GM23338 (cell line): ENCODE measurements at regions not wholly inside any gene's neighbourhood (a gene's known extent, or its start where the extent isn't known, plus 50 kb on each side); places are given as distances from the start of the nearest gene placed in this dataset.

Experiments used
- ATAC-seq: fragments of 200-7000 bp; cut with Tn5 transposase; 3 replicates; pipeline ENCODE4 v1.9.1; 2020
- DNase-seq: peaks from one replicate; pipeline ENCODE4 v3.0.0-alpha.2; 2015; ENCODE audit warnings: low spot score
- H2AFZ ChIP-seq: fragments of 200-600 bp; sonication (generic); 2 replicates; pipeline ENCODE4 v1.8.0; 2016; ENCODE audit warnings: antibody characterized with exemption, mild to moderate bottlenecking, moderate library complexity
- H3F3A ChIP-seq: fragments of 200-600 bp; sonication (generic); replicated peaks from 2 replicates; pipeline ENCODE4 v1.8.0; 2017; ENCODE audit warnings: antibody characterized with exemption, mixed run types, low read depth
- H3K27ac ChIP-seq: fragments of 200-600 bp; sonication (generic); 2 replicates; pipeline ENCODE4 v1.6.1; 2016; ENCODE audit warnings: low read depth
- H3K27me3 ChIP-seq: fragments of 200-600 bp; sonication (generic); 2 replicates; pipeline ENCODE4 v1.8.0; 2016; ENCODE audit warnings: mild to moderate bottlenecking, mixed run types, moderate library complexity; ENCODE audit not compliant: insufficient read depth
- H3K36me3 ChIP-seq: fragments of 200-600 bp; sonication (generic); 2 replicates; pipeline ENCODE4 v1.8.0; 2016; ENCODE audit warnings: mild to moderate bottlenecking; ENCODE audit not compliant: insufficient read depth
- H3K4me1 ChIP-seq: fragments of 200-600 bp; sonication (generic); 2 replicates; pipeline ENCODE4 v1.8.0; 2016; ENCODE audit warnings: mild to moderate bottlenecking, moderate library complexity; ENCODE audit not compliant: insufficient read depth
- H3K4me2 ChIP-seq: fragments of 200-600 bp; sonication (generic); 2 replicates; pipeline ENCODE4 v1.7.1; 2017; ENCODE audit warnings: mixed run types
- H3K4me3 ChIP-seq: fragments of 200-600 bp; sonication (generic); 2 replicates; pipeline ENCODE4 v1.6.1; 2016; ENCODE audit warnings: mixed run types
- H3K79me2 ChIP-seq: fragments of 200-600 bp; sonication (generic); replicated peaks from 2 replicates; pipeline ENCODE4 v1.8.0; 2017; ENCODE audit warnings: mild to moderate bottlenecking; ENCODE audit not compliant: insufficient read depth
- H3K9me2 ChIP-seq: fragments of 200-600 bp; sonication (generic); 2 replicates; pipeline ENCODE4 v1.8.0; 2017; ENCODE audit not compliant: insufficient read depth
- H4K20me1 ChIP-seq: fragments of 200-600 bp; sonication (generic); replicated peaks from 2 replicates; pipeline ENCODE4 v1.8.0; 2017; ENCODE audit warnings: mild to moderate bottlenecking; ENCODE audit not compliant: insufficient read depth
- H3K27ac Mint-ChIP-seq: 2 replicates; pipeline ENCODE4 v1.8.0; 2020; ENCODE audit warnings: inconsistent platforms, mild to moderate bottlenecking, moderate library complexity, mixed read lengths
- H3K27me3 Mint-ChIP-seq: 3 replicates; pipeline ENCODE4 v1.8.0; 2022; ENCODE audit warnings: low read depth, mild to moderate bottlenecking, moderate library complexity, mixed read lengths, inconsistent platforms; ENCODE audit not compliant: insufficient read depth, poor library complexity
- H3K36me3 Mint-ChIP-seq: 3 replicates; pipeline ENCODE4 v1.8.0; 2021; ENCODE audit warnings: low read depth, mild to moderate bottlenecking, inconsistent platforms, moderate library complexity, mixed read lengths
- H3K4me1 Mint-ChIP-seq: 3 replicates; pipeline ENCODE4 v1.8.0; 2020; ENCODE audit warnings: mild to moderate bottlenecking, inconsistent platforms, mixed read lengths
- H3K4me3 Mint-ChIP-seq: 3 replicates; pipeline ENCODE4 v1.8.0; 2021; ENCODE audit warnings: moderate library complexity, mild to moderate bottlenecking, inconsistent platforms, mixed read lengths
- H3K9me3 Mint-ChIP-seq: 3 replicates; pipeline ENCODE4 v1.8.0; 2020; ENCODE audit warnings: moderate library complexity, mild to moderate bottlenecking, inconsistent platforms, mixed read lengths
- CREB1 ChIP-seq: fragments of 250-450 bp; sonication (Bioruptor Pico); IDR thresholded peaks from 2 replicates; pipeline ENCODE4 v1.5.0; 2020; ENCODE audit warnings: low read depth, mild to moderate bottlenecking, moderate library complexity
- POLR2AphosphoS5 ChIP-seq: IDR thresholded peaks from 2 replicates; pipeline ENCODE4 v1.6.1; 2016; ENCODE audit warnings: antibody characterized with exemption, low read depth
- STAT1 ChIP-seq: IDR thresholded peaks from one replicate; pipeline ENCODE4 v1.6.1; 2016; ENCODE audit warnings: antibody characterized with exemption; ENCODE audit not compliant: unreplicated experiment
- ZNF114 ChIP-seq: fragments of 250-450 bp; sonication (Bioruptor Pico); IDR thresholded peaks from 2 replicates; pipeline ENCODE4 v1.5.0; 2020; ENCODE audit warnings: mild to moderate bottlenecking, moderate library complexity
- TF ChIP-seq, protein P1 (sequence below), 2 experiments: fragments of 200-600 bp in 1 of 2; sonication (generic) in 1 of 2; conservative IDR thresholded peaks; 2 replicates each; pipeline versions ENCODE4 v1.5.1 to v1.6.1; 2016 to 2017; ENCODE audit warnings: antibody characterized with exemption in 2 of 2, low read depth in 2 of 2, mild to moderate bottlenecking in 2 of 2, moderate library complexity in 1 of 2
- TF ChIP-seq, protein P2 (sequence below): fragments of 250-450 bp; sonication (Bioruptor Pico); IDR thresholded peaks from 2 replicates; pipeline ENCODE4 v1.5.0; 2020; ENCODE audit warnings: mild to moderate bottlenecking, moderate library complexity
- TF ChIP-seq, protein P3 (sequence below): IDR thresholded peaks from one replicate; pipeline ENCODE4 v1.6.1; 2018; ENCODE audit warnings: antibody characterized with exemption; ENCODE audit not compliant: unreplicated experiment

DNA sequence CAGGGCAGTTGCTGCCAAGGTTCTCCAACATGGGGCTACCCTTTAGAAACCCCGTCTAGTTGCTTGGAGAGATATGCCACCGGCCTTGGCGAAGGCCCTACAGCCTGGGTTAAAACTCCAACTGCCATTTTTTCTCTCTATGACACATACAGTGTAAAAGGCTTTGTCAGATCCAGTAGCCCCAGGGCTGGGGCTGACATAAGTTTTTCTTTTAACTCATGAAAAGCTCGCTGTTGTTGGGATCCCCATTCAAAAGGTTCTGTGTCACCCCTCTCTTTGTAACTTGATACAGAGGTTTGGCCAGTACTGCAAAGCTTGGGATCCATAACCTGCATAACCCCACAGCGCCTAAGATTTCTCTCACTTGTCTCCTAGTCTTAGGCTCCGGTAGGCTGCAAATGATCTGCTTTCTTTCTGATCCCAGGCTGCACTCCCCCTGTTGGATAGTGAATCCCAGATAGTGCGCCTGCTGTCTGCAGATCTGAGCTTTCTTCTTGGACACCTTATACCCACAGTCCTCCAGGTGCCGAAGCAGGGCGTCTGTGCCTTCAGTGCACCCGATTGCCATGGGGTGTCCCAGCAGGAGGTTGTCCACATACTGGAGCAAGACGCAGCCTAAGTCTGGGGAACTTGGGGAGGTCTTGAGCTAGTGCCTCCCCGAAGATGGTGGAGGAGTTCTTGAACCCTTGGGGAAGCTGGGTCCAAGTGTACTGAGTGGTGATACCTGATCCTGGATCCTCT is 406.2 kb downstream of the TGFB2 start:
- H2AFZ ChIP-seq: 0 out of 2 replicates have a peak overlapping the region, but pooled peaks have one; percentile 10
- Mint-ChIP-seq H3K9me3 (peaks cover 20% of the 10 kb centered on the region; the same call in 2 of the 3 replicates), H3K4me3 (no peak overlapping the region), H3K36me3 (peaks cover 6% of the 10 kb centered on the region; the same call in 1 of the 3 replicates), H3K4me1 (no peaks in the 10 kb centered on the region), H3K27me3 (peaks cover 4% of the 10 kb centered on the region), H3K27ac (no peak overlapping the region)
- H3K36me3 ChIP-seq: no peaks in the 10 kb centered on the region
- ATAC-seq: no peak
- no peak overlapping the region for H3K4me3 ChIP-seq
- no peaks in the 10 kb centered on the region for H3K79me2 ChIP-seq
- no peak overlapping the region for H3K4me2 ChIP-seq
- H4K20me1 ChIP-seq: no peaks in the 10 kb centered on the region
- no peaks in the 10 kb centered on the region for H3K4me1 ChIP-seq
- peaks cover 13% of the 10 kb centered on the region; the same call in 1 of the 2 replicates for H3K9me2 ChIP-seq
- no peak for TF ChIP-seq ZNF114 (CRISPR knock-in tag)
- TF ChIP-seq STAT1: no peak
- TF ChIP-seq, protein P1, sequence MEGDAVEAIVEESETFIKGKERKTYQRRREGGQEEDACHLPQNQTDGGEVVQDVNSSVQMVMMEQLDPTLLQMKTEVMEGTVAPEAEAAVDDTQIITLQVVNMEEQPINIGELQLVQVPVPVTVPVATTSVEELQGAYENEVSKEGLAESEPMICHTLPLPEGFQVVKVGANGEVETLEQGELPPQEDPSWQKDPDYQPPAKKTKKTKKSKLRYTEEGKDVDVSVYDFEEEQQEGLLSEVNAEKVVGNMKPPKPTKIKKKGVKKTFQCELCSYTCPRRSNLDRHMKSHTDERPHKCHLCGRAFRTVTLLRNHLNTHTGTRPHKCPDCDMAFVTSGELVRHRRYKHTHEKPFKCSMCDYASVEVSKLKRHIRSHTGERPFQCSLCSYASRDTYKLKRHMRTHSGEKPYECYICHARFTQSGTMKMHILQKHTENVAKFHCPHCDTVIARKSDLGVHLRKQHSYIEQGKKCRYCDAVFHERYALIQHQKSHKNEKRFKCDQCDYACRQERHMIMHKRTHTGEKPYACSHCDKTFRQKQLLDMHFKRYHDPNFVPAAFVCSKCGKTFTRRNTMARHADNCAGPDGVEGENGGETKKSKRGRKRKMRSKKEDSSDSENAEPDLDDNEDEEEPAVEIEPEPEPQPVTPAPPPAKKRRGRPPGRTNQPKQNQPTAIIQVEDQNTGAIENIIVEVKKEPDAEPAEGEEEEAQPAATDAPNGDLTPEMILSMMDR (conservative IDR thresholded peaks at IDR 0.05; ENCODE audit: low read depth in 2 of 2): 0 out of 4 replicates have a peak, but pooled peaks of 1 of the 2 experiments have one; percentile 8
- DNase-seq: no peak
- H3F3A ChIP-seq: no peaks in the 10 kb centered on the region
- H3K27me3 ChIP-seq: no peaks in the 10 kb centered on the region
- H3K27ac ChIP-seq: no peak overlapping the region

DNA sequence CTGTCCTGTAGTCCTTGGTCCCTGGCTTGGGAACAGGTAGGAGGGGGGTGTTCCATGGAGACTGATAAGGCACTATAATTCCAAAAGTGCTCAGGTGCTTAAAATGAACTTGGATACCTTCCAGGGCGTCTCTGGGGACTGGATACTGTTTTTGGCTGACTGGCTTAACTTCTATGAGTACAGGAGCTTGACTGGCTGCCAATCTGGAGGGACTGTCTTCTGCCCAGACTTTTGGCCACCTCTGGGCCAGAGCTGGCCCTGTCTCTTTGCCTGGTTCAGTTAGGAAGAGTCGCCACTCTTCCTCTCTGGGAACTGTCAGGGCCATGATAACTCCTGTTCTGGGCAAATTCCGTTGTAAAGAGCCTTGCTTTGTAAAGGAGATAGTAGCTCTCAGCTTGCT is 407.0 kb downstream of the TGFB2 start:
- no peak overlapping the region for H3K27ac ChIP-seq
- no peaks in the 10 kb centered on the region for H3K4me1 ChIP-seq
- H3K27me3 ChIP-seq: no peaks in the 10 kb centered on the region
- Mint-ChIP-seq H3K36me3 (peaks cover 6% of the 10 kb centered on the region; the same call in 1 of the 3 replicates), H3K27ac (no peak overlapping the region), H3K4me3 (no peak overlapping the region), H3K27me3 (peaks cover 4% of the 10 kb centered on the region), H3K9me3 (peaks cover 20% of the 10 kb centered on the region; the same call in 2 of the 3 replicates), H3K4me1 (no peaks in the 10 kb centered on the region)
- H3K79me2 ChIP-seq: no peaks in the 10 kb centered on the region
- H4K20me1 ChIP-seq: no peaks in the 10 kb centered on the region
- no peaks in the 10 kb centered on the region for H3K36me3 ChIP-seq
- H2AFZ ChIP-seq: no peak overlapping the region
- DNase-seq: no peak
- ATAC-seq: no peak
- H3K4me3 ChIP-seq: no peak overlapping the region
- H3K4me2 ChIP-seq: no peak overlapping the region
- H3K9me2 ChIP-seq: peaks cover 13% of the 10 kb centered on the region; the same call in 1 of the 2 replicates
- H3F3A ChIP-seq: no peaks in the 10 kb centered on the region
- TF ChIP-seq, protein P2, sequence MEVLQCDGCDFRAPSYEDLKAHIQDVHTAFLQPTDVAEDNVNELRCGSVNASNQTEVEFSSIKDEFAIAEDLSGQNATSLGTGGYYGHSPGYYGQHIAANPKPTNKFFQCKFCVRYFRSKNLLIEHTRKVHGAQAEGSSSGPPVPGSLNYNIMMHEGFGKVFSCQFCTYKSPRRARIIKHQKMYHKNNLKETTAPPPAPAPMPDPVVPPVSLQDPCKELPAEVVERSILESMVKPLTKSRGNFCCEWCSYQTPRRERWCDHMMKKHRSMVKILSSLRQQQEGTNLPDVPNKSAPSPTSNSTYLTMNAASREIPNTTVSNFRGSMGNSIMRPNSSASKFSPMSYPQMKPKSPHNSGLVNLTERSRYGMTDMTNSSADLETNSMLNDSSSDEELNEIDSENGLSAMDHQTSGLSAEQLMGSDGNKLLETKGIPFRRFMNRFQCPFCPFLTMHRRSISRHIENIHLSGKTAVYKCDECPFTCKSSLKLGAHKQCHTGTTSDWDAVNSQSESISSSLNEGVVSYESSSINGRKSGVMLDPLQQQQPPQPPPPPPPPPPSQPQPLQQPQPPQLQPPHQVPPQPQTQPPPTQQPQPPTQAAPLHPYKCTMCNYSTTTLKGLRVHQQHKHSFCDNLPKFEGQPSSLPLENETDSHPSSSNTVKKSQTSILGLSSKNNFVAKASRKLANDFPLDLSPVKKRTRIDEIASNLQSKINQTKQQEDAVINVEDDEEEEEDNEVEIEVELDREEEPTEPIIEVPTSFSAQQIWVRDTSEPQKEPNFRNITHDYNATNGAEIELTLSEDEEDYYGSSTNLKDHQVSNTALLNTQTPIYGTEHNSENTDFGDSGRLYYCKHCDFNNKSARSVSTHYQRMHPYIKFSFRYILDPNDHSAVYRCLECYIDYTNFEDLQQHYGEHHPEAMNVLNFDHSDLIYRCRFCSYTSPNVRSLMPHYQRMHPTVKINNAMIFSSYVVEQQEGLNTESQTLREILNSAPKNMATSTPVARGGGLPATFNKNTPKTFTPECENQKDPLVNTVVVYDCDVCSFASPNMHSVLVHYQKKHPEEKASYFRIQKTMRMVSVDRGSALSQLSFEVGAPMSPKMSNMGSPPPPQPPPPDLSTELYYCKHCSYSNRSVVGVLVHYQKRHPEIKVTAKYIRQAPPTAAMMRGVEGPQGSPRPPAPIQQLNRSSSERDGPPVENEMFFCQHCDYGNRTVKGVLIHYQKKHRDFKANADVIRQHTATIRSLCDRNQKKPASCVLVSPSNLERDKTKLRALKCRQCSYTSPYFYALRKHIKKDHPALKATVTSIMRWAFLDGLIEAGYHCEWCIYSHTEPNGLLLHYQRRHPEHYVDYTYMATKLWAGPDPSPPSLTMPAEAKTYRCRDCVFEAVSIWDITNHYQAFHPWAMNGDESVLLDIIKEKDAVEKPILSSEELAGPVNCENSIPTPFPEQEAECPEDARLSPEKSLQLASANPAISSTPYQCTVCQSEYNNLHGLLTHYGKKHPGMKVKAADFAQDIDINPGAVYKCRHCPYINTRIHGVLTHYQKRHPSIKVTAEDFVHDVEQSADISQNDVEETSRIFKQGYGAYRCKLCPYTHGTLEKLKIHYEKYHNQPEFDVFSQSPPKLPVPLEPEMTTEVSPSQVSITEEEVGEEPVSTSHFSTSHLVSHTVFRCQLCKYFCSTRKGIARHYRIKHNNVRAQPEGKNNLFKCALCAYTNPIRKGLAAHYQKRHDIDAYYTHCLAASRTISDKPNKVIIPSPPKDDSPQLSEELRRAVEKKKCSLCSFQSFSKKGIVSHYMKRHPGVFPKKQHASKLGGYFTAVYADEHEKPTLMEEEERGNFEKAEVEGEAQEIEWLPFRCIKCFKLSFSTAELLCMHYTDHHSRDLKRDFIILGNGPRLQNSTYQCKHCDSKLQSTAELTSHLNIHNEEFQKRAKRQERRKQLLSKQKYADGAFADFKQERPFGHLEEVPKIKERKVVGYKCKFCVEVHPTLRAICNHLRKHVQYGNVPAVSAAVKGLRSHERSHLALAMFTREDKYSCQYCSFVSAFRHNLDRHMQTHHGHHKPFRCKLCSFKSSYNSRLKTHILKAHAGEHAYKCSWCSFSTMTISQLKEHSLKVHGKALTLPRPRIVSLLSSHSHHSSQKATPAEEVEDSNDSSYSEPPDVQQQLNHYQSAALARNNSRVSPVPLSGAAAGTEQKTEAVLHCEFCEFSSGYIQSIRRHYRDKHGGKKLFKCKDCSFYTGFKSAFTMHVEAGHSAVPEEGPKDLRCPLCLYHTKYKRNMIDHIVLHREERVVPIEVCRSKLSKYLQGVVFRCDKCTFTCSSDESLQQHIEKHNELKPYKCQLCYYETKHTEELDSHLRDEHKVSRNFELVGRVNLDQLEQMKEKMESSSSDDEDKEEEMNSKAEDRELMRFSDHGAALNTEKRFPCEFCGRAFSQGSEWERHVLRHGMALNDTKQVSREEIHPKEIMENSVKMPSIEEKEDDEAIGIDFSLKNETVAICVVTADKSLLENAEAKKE (CRISPR knock-in tag): no peak
- TF ChIP-seq, protein P3, sequence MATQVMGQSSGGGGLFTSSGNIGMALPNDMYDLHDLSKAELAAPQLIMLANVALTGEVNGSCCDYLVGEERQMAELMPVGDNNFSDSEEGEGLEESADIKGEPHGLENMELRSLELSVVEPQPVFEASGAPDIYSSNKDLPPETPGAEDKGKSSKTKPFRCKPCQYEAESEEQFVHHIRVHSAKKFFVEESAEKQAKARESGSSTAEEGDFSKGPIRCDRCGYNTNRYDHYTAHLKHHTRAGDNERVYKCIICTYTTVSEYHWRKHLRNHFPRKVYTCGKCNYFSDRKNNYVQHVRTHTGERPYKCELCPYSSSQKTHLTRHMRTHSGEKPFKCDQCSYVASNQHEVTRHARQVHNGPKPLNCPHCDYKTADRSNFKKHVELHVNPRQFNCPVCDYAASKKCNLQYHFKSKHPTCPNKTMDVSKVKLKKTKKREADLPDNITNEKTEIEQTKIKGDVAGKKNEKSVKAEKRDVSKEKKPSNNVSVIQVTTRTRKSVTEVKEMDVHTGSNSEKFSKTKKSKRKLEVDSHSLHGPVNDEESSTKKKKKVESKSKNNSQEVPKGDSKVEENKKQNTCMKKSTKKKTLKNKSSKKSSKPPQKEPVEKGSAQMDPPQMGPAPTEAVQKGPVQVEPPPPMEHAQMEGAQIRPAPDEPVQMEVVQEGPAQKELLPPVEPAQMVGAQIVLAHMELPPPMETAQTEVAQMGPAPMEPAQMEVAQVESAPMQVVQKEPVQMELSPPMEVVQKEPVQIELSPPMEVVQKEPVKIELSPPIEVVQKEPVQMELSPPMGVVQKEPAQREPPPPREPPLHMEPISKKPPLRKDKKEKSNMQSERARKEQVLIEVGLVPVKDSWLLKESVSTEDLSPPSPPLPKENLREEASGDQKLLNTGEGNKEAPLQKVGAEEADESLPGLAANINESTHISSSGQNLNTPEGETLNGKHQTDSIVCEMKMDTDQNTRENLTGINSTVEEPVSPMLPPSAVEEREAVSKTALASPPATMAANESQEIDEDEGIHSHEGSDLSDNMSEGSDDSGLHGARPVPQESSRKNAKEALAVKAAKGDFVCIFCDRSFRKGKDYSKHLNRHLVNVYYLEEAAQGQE: no peak
- TF ChIP-seq POLR2AphosphoS5: no peak
- no peak for TF ChIP-seq CREB1 (CRISPR knock-in tag)
